B cell (primary cell): ENCODE measurements at regions not wholly inside any gene's neighbourhood (a gene's known extent, or its start where the extent isn't known, plus 50 kb on each side); places are given as distances from the start of the nearest gene placed in this dataset.

ENCODE experiments used
- ATAC-seq: fragments of 200-7000 bp; cut with Tn5 transposase; one replicate; pipeline ENCODE4 v1.10.0; 2021; ENCODE audit warnings: low read depth, mild to moderate bottlenecking, moderate number of reproducible peaks, moderate library complexity
- CTCF ChIA-PET: fragments of 350-600 bp; sonication (Branson Sonifier 250); formaldehyde crosslinking; loops from one replicate; lab custom pipeline; 2021; ENCODE audit warnings: antibody characterized with exemption, inconsistent platforms; lab: Charles Lee
- POLR2A ChIA-PET: fragments of 350-600 bp; sonication (Branson Sonifier 250); formaldehyde crosslinking; loops from one replicate; lab custom pipeline; 2021; ENCODE audit warnings: antibody characterized with exemption; lab: Charles Lee
- DNase-seq: peaks from one replicate; pipeline ENCODE4 v3.0.0; 2013
- H2AFZ ChIP-seq: 2 replicates; pipeline ENCODE4 v1.6.1; 2012; ENCODE audit warnings: mild to moderate bottlenecking, low read depth, low read length; ENCODE audit not compliant: insufficient read depth, poor library complexity, severe bottlenecking
- H3K27ac ChIP-seq, 2 donors: 1 replicate in 1 of 2; 2 replicates in 1 of 2; pipeline ENCODE4 v1.5.1; 2012 to 2013; ENCODE audit warnings: low read length in 2 of 2, mild to moderate bottlenecking in 2 of 2, moderate library complexity in 1 of 2
- H3K27me3 ChIP-seq, 4 experiments: fragments of 200-600 bp in 1 of 4; sonication (generic) in 1 of 4; replicated peaks in 1 of 4; 1 replicate in 2 of 4; 2 replicates in 2 of 4; pipeline versions ENCODE4 v1.6.1 to v1.7.0; 2013 to 2016; ENCODE audit warnings: low read length in 3 of 4, mild to moderate bottlenecking in 2 of 4, mixed read lengths in 1 of 4, moderate library complexity in 1 of 4; ENCODE audit not compliant: insufficient read depth in 4 of 4, control insufficient read depth in 3 of 4; ENCODE audit errors: control extremely low read depth in 1 of 4
- H3K36me3 ChIP-seq, 2 experiments: replicated peaks in 1 of 2; 1 replicate in 1 of 2; 2 replicates in 1 of 2; pipeline versions ENCODE4 v1.6.1 to v1.7.1; 2013; ENCODE audit warnings: low read length in 1 of 2; ENCODE audit not compliant: insufficient read depth in 2 of 2, control insufficient read depth in 1 of 2; ENCODE audit errors: control extremely low read depth in 1 of 2, extremely low read depth in 1 of 2
- H3K4me1 ChIP-seq, 2 donors: fragments of 200-600 bp in 1 of 2; sonication (generic) in 1 of 2; 1 replicate in 1 of 2; 2 replicates in 1 of 2; pipeline versions ENCODE4 v1.5.1 to v1.6.1; 2013 to 2017; ENCODE audit warnings: low read length in 2 of 2; ENCODE audit not compliant: control insufficient read depth in 2 of 2, insufficient read depth in 2 of 2
- H3K4me2 ChIP-seq: replicated peaks from 2 replicates; pipeline ENCODE3; 2012; ENCODE audit warnings: mild to moderate bottlenecking, low read depth, low read length; ENCODE audit not compliant: poor library complexity, severe bottlenecking
- H3K4me3 ChIP-seq, 5 experiments: fragments of 200-600 bp in 1 of 5; sonication (generic) in 1 of 5; 1 replicate in 3 of 5; 2 replicates in 2 of 5; pipeline versions ENCODE4 v1.5.1 to v1.7.0; 2011 to 2016; ENCODE audit warnings: low read length in 4 of 5, mild to moderate bottlenecking in 4 of 5, low read depth in 2 of 5, control low read depth in 1 of 5, moderate library complexity in 1 of 5; ENCODE audit not compliant: insufficient read depth in 1 of 5; ENCODE audit errors: control extremely low read depth in 1 of 5, extremely low read depth in 1 of 5
- H3K79me2 ChIP-seq: fragments of 200-600 bp; sonication (generic); one replicate; pipeline ENCODE4 v1.6.0; 2016; ENCODE audit warnings: low read length; ENCODE audit not compliant: control insufficient read depth, insufficient read depth
- H3K9ac ChIP-seq: fragments of 200-600 bp; sonication (generic); 2 replicates; pipeline ENCODE4 v1.6.1; 2017; ENCODE audit warnings: mild to moderate bottlenecking, low read length, moderate library complexity
- H3K9me3 ChIP-seq, 3 donors: one replicate each; pipeline versions ENCODE4 v1.6.1 to v1.7.1; 2013; ENCODE audit warnings: low read length in 2 of 3; ENCODE audit not compliant: control insufficient read depth in 2 of 3, insufficient read depth in 1 of 3; ENCODE audit errors: control extremely low read depth in 1 of 3
- H4K20me1 ChIP-seq: 2 replicates; pipeline ENCODE4 v1.6.0; 2012; ENCODE audit warnings: mild to moderate bottlenecking, low read length; ENCODE audit not compliant: insufficient read depth, control insufficient read depth, poor library complexity, severe bottlenecking
- H3K27ac Mint-ChIP-seq: one replicate; pipeline ENCODE4 v1.8.0; 2021; ENCODE audit warnings: mixed read lengths
- H3K27me3 Mint-ChIP-seq: one replicate; pipeline ENCODE4 v1.8.0; 2021; ENCODE audit warnings: mixed read lengths
- H3K4me1 Mint-ChIP-seq: one replicate; pipeline ENCODE4 v1.8.0; 2021; ENCODE audit warnings: mixed read lengths
- H3K4me3 Mint-ChIP-seq: one replicate; pipeline ENCODE4 v1.8.0; 2021; ENCODE audit warnings: mixed read lengths
- H3K9me3 Mint-ChIP-seq: one replicate; pipeline ENCODE4 v1.8.0; 2022; ENCODE audit warnings: mixed read lengths; ENCODE audit not compliant: insufficient read depth
- EZH2 ChIP-seq: IDR thresholded peaks from 2 replicates; pipeline ENCODE4 v1.6.1; 2012; ENCODE audit warnings: borderline replicate concordance, low read depth, mild to moderate bottlenecking, moderate library complexity, low read length; ENCODE audit not compliant: insufficient read depth, poor library complexity, severe bottlenecking
- WGBS: methylation state at CpG from one replicate; pipeline ENCODE4 v1.1.5; 2013; ENCODE audit warnings: missing lambda C conversion rate; ENCODE audit not compliant: insufficient coverage; 5-methylcytosine and 5-hydroxymethylcytosine counted together
- intact Hi-C: fragments of 100-400 bp; cut with micrococcal nuclease; formaldehyde crosslinking; loops from one replicate; pipeline ENCODE4 v1.10.0; 2022
- TF ChIP-seq, protein P1 (sequence below): fragments of 200-600 bp; IDR thresholded peaks from one replicate; pipeline ENCODE4 v1.8.0; 2022; ENCODE audit warnings: antibody characterized with exemption, mild to moderate bottlenecking

GRCh38 chr1:244324176-244324883, 127.4 kb downstream of the ADSS2 start:
- ChIA-PET POLR2A (interaction anchor here (0.6 to 1.1 kb wide), 3 partner anchors 25 to 475 kb away, joined by 3 to 5 read pairs (median 3); no protein-coding TSS in a partner anchor), CTCF (interaction anchor here (1.0 to 3.0 kb wide), 2 partner anchors 22 to 25 kb away, joined by 4 to 9 read pairs; no protein-coding TSS in a partner anchor)
- H3K4me1 Mint-ChIP-seq, result peaks cover 42% of the 10 kb centered on the region
- Histone ChIP-seq H3K79me2 (peaks cover 19% of the 10 kb centered on the region), H4K20me1 (no peaks in the 10 kb centered on the region), H3K9ac (peak overlapping the region; percentile 9), H2AFZ (peak overlapping the region; percentile 74), H3K27ac (peak overlapping the region in 1 of 2 donors; percentile 64), H3K36me3 (no peaks in the 10 kb centered on the region), H3K9me3 (peaks cover 0 to 2% (median 0%) of the 10 kb centered on the region in 3 donors), H3K4me3 (peak overlapping the region in 2 of 5 experiments; percentile 32 to 46), H3K27me3 (no peaks in the 10 kb centered on the region), H3K4me1 (peaks cover 19% of the 10 kb centered on the region in 2 donors), H3K4me2 (peak overlapping the region; percentile 50)
- H3K4me3 Mint-ChIP-seq, result peak overlapping the region; percentile 75
- DNase-seq, result no peak
- peaks cover 2% of the 10 kb centered on the region for H3K9me3 Mint-ChIP-seq
- intact Hi-C loops, result loop anchor here (5.0 kb wide), 1 partner anchor 128 kb away; the partner anchor contains the start of gene ADSS2
- ATAC-seq, result no peak
- no peak for TF ChIP-seq EZH2
- TF ChIP-seq, protein P1, sequence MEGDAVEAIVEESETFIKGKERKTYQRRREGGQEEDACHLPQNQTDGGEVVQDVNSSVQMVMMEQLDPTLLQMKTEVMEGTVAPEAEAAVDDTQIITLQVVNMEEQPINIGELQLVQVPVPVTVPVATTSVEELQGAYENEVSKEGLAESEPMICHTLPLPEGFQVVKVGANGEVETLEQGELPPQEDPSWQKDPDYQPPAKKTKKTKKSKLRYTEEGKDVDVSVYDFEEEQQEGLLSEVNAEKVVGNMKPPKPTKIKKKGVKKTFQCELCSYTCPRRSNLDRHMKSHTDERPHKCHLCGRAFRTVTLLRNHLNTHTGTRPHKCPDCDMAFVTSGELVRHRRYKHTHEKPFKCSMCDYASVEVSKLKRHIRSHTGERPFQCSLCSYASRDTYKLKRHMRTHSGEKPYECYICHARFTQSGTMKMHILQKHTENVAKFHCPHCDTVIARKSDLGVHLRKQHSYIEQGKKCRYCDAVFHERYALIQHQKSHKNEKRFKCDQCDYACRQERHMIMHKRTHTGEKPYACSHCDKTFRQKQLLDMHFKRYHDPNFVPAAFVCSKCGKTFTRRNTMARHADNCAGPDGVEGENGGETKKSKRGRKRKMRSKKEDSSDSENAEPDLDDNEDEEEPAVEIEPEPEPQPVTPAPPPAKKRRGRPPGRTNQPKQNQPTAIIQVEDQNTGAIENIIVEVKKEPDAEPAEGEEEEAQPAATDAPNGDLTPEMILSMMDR, result no peak
- peak overlapping the region; percentile 86 for H3K27ac Mint-ChIP-seq
- no peaks in the 10 kb centered on the region for H3K27me3 Mint-ChIP-seq
- 60% methylated on average over 5 of the region's 8 CpGs for WGBS
